ENCODE measurements at regions not wholly inside any gene's neighbourhood (a gene's known extent, or its start where the extent isn't known, plus 50 kb on each side); places are given as distances from the start of the nearest gene placed in this dataset.

- CTCF ChIA-PET (ENCODE audit: unreplicated experiment) = no interaction called here
- no peak for DNase-seq (ENCODE audit: low spot score)
These were observed 54.0 kb upstream of the PLAC1 start for GRCh38 chrX:134712272-134712671.

DNA sequence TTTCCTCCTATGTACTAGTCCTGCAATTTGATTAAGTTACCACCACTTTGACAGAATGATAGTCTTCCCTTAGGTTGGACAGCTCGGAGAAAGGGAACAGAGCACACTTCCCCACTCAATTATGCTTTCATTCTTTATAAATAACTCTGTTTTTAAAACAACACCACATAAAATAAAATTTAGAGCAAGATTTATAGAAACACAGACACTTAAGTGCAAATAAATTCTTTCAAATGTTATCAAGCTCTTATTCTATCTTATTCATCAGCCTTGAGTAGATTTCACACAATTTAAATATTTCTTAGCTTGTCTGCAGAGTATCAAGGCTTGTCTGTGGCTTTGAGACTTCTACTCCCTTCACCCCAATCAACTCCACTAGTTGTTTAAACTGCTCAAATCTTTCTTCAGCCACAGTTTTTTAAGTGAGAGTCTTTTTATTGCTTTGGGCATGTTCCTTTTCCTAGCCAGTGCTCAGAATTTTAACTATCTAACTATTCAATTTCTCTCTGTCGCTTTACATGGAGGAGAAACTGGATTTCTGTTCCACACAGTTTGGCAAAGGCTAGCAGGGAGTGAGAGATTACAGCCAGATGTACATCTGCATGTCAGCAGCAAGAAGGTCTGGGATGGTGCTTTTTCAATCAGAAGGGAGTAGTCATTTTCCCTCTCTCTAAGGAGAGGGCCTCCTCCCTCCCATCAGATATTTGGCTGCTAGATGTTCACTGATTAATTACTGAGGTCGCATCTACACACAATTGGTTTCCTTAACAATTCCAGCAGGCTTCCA, 53.1 kb upstream of the PLAC1 start:
- no TSS peak for BruUV-seq (replicated peaks)
- DNase-seq (ENCODE audit: low spot score) = no peak
- H3K4me1 ChIP-seq (ENCODE audit: insufficient read depth, low read length, poor library complexity, severe bottlenecking) = no peaks in the 10 kb centered on the region
- intact Hi-C loops (cut with micrococcal nuclease; ENCODE audit: unreplicated experiment) = no loop called here
- no peak overlapping the region for H3K27ac ChIP-seq (ENCODE audit: low read depth, low read length, poor library complexity, severe bottlenecking)
- H4K20me1 ChIP-seq (ENCODE audit: insufficient read depth, low read length) = no peaks in the 10 kb centered on the region
- H3K9me3 ChIP-seq (ENCODE audit: low read length) = no peaks in the 10 kb centered on the region
- no peak overlapping the region for H2AFZ ChIP-seq (ENCODE audit: low read length)
- no peaks in the 10 kb centered on the region for H3K79me2 ChIP-seq (ENCODE audit: insufficient read depth, low read depth, low read length)
- ChIA-PET POLR2A (no interaction called here), CTCF (ENCODE audit: unreplicated experiment) (no interaction called here)
- no peak overlapping the region for H3K4me2 ChIP-seq (ENCODE audit: low read length)
- H3K36me3 ChIP-seq (ENCODE audit: insufficient read depth, low read length) = no peaks in the 10 kb centered on the region
- H3K9me2 ChIP-seq (ENCODE audit: insufficient read depth, low read length) = no peaks in the 10 kb centered on the region
- no peak overlapping the region for H3K4me3 ChIP-seq (ENCODE audit: low read depth, low read length, poor library complexity, severe bottlenecking)
- TF ChIP-seq CTCF (conservative IDR thresholded peaks at IDR 0.05; ENCODE audit: low read length) = no peak
- no peak for TF ChIP-seq EZH2phosphoT487 (IDR thresholded peaks at IDR 0.05; ENCODE audit: borderline replicate concordance, low read depth, low read length)

More at GRCh38 chrX:134712272-134712671, 54.0 kb upstream of the PLAC1 start:
- Histone ChIP-seq H3K79me2 (ENCODE audit: insufficient read depth, low read depth, low read length) (no peaks in the 10 kb centered on the region), H4K20me1 (ENCODE audit: insufficient read depth, low read length) (no peaks in the 10 kb centered on the region), H3K4me2 (ENCODE audit: low read length) (no peak overlapping the region), H3K4me1 (ENCODE audit: insufficient read depth, low read length, poor library complexity, severe bottlenecking) (no peaks in the 10 kb centered on the region), H3K36me3 (ENCODE audit: insufficient read depth, low read length) (no peaks in the 10 kb centered on the region), H3K4me3 (ENCODE audit: low read depth, low read length, poor library complexity, severe bottlenecking) (no peak overlapping the region), H3K9me3 (ENCODE audit: low read length) (no peaks in the 10 kb centered on the region), H3K27ac (ENCODE audit: low read depth, low read length, poor library complexity, severe bottlenecking) (no peak overlapping the region), H3K9me2 (ENCODE audit: insufficient read depth, low read length) (no peaks in the 10 kb centered on the region), H2AFZ (ENCODE audit: low read length) (no peak overlapping the region)
- POLR2A ChIA-PET = no interaction called here
- BruUV-seq (replicated peaks) = no TSS peak
- TF ChIP-seq CTCF (conservative IDR thresholded peaks at IDR 0.05; ENCODE audit: low read length) (no peak), EZH2phosphoT487 (IDR thresholded peaks at IDR 0.05; ENCODE audit: borderline replicate concordance, low read depth, low read length) (no peak)
- intact Hi-C loops (cut with micrococcal nuclease; ENCODE audit: unreplicated experiment) = no loop called here

Measured in OCI-LY7 (cell line).